Fibroblast of the aortic adventitia (primary cell): ENCODE measurements at regions not wholly inside any gene's neighbourhood (a gene's known extent, or its start where the extent isn't known, plus 50 kb on each side); places are given as distances from the start of the nearest gene placed in this dataset.

Experiments used
- DNase-seq: peaks from one replicate; pipeline ENCODE4 v3.0.0-alpha.2; 2010; ENCODE audit warnings: low read depth
- H3K4me3 ChIP-seq: 2 replicates; pipeline ENCODE4 v1.5.1; 2011; ENCODE audit warnings: low read depth, mild to moderate bottlenecking, control low read depth, low read length, moderate library complexity
- TF ChIP-seq, protein P1 (sequence below): IDR thresholded peaks from 2 replicates; pipeline ENCODE4 v1.5.1; 2011; ENCODE audit warnings: mild to moderate bottlenecking, low read length, control low read depth, inconsistent platforms; ENCODE audit not compliant: insufficient read depth

DNA sequence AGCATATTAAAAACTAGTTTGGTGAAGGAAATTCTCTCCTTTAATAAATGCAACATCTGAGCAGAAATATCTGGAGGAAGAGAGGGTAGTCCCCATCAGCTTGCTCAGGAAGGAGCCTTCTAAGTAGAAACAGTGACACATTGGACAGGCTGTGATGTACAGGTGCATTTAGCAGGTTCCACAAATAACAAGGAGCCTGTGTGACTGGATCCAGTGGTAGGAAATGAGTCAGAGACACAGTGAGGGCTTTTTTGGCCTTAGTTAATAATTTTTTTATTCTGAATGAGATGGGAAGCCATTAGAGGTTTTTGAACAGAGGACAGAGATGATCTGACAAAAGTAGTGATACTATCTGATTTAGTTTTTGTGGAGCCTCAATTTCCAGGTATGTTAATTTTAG lies 738.9 kb upstream of the PTBP2 start:
- no peak for DNase-seq
- no peak overlapping the region for H3K4me3 ChIP-seq
- TF ChIP-seq, protein P1, sequence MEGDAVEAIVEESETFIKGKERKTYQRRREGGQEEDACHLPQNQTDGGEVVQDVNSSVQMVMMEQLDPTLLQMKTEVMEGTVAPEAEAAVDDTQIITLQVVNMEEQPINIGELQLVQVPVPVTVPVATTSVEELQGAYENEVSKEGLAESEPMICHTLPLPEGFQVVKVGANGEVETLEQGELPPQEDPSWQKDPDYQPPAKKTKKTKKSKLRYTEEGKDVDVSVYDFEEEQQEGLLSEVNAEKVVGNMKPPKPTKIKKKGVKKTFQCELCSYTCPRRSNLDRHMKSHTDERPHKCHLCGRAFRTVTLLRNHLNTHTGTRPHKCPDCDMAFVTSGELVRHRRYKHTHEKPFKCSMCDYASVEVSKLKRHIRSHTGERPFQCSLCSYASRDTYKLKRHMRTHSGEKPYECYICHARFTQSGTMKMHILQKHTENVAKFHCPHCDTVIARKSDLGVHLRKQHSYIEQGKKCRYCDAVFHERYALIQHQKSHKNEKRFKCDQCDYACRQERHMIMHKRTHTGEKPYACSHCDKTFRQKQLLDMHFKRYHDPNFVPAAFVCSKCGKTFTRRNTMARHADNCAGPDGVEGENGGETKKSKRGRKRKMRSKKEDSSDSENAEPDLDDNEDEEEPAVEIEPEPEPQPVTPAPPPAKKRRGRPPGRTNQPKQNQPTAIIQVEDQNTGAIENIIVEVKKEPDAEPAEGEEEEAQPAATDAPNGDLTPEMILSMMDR = no peak

DNA sequence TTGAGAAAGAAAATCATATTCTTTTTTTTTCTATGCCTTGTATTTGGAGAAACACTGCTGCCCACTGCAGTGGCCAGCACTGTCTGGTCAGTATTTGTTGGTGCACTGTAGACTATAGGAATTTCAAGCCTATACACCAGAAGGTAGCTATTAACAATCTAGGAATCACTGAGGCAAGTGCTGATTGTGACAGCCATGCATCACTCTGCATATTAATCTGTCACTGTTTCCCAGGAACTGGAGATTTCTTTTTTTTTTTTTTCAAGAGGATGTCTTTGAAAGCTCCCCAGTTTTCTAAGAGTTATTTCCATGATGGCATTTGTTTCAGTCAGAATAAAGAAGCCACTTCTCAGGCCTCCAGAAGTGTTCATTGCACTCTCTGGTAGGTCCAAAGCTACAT lies 737.8 kb upstream of the PTBP2 start:
- no peak overlapping the region for H3K4me3 ChIP-seq
- no peak for DNase-seq
- TF ChIP-seq, protein P1 = no peak

DNA sequence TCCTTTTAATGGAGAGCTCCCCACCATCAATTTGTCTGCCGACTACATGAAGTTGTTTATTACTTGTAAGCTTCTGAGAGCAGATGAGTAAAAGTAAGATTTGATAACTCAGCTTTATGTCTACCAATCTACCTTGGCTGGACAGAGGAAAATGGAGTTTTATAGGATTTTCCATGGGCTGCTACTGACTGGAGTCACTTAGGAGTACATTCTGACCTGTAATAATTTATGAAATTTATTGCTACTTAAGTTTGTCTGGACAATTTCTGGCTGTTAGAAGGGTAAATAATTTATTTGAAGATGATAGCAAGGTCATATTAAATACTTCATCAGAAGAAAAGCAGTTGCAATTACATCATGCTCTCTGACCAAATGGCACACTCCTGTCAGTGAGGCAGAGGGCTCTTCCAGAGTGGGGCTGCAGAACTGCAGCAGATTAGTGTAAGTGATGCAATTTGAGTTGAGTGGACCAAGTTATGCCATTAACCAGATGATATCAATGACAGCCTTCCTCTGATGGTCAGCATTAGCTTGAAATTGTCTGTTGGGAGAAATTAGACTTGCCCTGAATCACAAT lies 736.7 kb upstream of the PTBP2 start:
- DNase-seq = no peak
- no peak overlapping the region for H3K4me3 ChIP-seq
- TF ChIP-seq, protein P1 = no peak

DNA sequence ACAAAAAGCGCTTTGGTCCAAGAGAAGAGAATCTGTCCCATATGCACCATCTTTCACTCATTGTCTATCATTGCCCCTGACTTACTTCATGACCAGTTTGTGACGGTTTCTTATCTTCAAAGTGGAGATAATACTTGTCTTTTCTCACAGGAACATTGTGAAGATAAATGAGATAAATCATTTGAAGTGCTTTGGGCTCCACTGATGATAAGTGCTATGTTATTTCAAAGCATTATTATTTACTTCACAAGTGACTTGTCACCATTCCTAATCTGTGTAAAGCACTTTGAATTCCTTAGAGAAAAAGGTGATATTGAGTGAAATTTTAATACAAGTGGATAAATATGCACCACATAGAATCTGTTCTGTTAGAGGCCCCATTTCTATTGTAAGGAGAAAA lies 731.6 kb upstream of the PTBP2 start:
- no peak overlapping the region for H3K4me3 ChIP-seq
- DNase-seq = no peak
- TF ChIP-seq, protein P1 = no peak

DNA sequence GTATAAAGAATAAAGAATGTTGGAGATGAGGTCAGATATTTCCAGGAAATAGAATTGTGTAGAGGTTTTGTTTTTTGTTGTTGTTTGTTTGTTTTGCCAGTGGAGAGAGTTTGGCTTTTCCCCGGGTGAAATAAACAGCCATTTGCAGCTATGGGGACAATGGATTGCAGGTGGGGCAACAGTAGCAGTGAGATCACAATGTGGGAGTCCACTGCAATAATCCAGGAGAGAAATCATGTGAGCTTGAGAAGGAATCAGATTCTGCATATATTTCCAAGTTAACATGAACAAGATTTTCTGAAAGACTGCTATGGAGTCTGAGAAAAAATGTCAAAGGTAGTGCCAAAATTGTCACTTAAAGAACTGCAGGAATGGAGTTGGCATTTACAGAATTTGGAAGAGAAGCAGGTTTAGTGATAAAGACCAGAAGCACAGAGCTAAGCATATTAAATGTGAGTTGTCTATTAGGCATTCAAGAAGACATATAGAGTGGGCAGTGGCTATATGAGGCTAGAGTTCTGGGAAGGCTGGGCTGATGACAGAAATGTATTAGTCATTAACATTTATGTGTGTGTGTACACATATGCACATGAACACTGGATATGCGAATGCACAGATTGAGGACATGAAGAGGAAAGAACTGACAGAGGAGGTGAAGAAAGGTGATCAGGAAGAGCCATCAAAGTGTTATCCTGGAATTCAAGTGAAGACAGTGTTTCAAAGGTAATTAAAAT lies 729.6 kb upstream of the PTBP2 start:
- TF ChIP-seq, protein P1 = no peak
- no peak for DNase-seq
- no peak overlapping the region for H3K4me3 ChIP-seq

DNA sequence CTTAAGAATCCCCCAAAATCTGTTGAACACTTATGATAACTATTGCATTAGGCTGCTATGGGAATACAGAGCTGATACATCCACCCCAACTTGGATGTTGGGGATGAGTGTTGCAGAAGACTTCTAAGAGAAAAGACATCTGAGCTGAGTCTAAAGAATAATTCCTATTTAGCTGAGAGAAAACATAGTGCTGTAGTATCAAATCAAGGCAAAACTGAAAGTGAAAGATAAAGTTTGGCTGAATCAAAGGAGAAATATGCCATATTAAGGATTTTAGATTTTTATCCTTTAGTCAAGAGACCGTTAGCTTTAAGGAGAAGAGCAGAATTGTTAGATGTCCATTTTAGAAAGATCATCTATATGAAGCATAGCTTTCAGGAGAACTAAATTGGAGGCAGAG lies 726.9 kb upstream of the PTBP2 start:
- peak; percentile 2 for DNase-seq
- H3K4me3 ChIP-seq = peak overlapping the region; percentile 3
- TF ChIP-seq, protein P1 = no peak
